ENCODE measurements at regions not wholly inside any gene's neighbourhood (a gene's known extent, or its start where the extent isn't known, plus 50 kb on each side); places are given as distances from the start of the nearest gene placed in this dataset.

- H3K27ac ChIP-seq, result no peak overlapping the region
- TF ChIP-seq CTCF (conservative IDR thresholded peaks at IDR 0.05), result no peak
- TF ChIP-seq ZFX (IDR thresholded peaks at IDR 0.05), result no peak
These were observed 241.3 kb upstream of the UBE2E3 start for GRCh38 chr2:180739070-180739469.

- no peak for TF ChIP-seq ZFX (IDR thresholded peaks at IDR 0.05)
- no peak for TF ChIP-seq CTCF (conservative IDR thresholded peaks at IDR 0.05)
- H3K27ac ChIP-seq, result no peak overlapping the region
These were observed 244.6 kb upstream of the UBE2E3 start for GRCh38 chr2:180735799-180736198.

- no peak overlapping the region for H3K27ac ChIP-seq
- no peak for TF ChIP-seq CTCF (conservative IDR thresholded peaks at IDR 0.05)
- TF ChIP-seq ZFX (IDR thresholded peaks at IDR 0.05), result no peak
These were observed 246.0 kb upstream of the UBE2E3 start for GRCh38 chr2:180734382-180734781.

- TF ChIP-seq ZFX (IDR thresholded peaks at IDR 0.05), result no peak
- no peak for TF ChIP-seq CTCF (conservative IDR thresholded peaks at IDR 0.05)
- H3K27ac ChIP-seq, result no peak overlapping the region
These were observed 247.1 kb upstream of the UBE2E3 start for GRCh38 chr2:180733330-180733729.

- TF ChIP-seq CTCF (conservative IDR thresholded peaks at IDR 0.05) (no peak), ZFX (IDR thresholded peaks at IDR 0.05) (no peak)
- H3K27ac ChIP-seq, result no peak overlapping the region
These were observed 248.1 kb upstream of the UBE2E3 start for GRCh38 chr2:180732337-180732736.

DNA sequence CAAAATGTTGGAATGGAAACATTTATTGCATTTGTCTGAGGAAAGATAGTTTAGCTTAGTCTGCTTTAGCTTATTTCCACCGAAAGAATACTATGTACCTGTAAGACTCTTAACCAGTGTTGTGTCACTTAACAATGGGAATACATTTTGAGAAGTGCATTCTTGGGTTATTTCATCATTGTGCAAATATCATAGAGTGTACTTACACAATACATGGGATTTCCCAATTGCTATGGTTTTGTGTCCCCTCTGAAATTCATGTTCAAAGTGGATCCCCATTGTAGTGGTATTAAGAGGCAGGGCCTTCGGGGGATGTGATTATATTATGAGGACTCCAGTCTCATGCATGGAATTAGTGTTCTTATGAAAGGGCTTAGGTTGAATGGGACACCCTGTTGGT lies 249.4 kb upstream of the UBE2E3 start:
- TF ChIP-seq ZFX (IDR thresholded peaks at IDR 0.05) (no peak), CTCF (conservative IDR thresholded peaks at IDR 0.05) (no peak)
- H3K27ac ChIP-seq, result no peak overlapping the region

GRCh38 chr2:180728928-180729559 lies 251.4 kb upstream of the UBE2E3 start:
- no peak overlapping the region for H3K27ac ChIP-seq
- no peak for TF ChIP-seq ZFX (IDR thresholded peaks at IDR 0.05)
- TF ChIP-seq CTCF (conservative IDR thresholded peaks at IDR 0.05), result no peak

All from C4-2B (cell line).